Heart left ventricle (tissue), 16 donors: ENCODE measurements at regions not wholly inside any gene's neighbourhood (a gene's known extent, or its start where the extent isn't known, plus 50 kb on each side); places are given as distances from the start of the nearest gene placed in this dataset.
A peak's percentile ranks its signal among the peaks of the same experiment; 100 is the strongest.

ENCODE experiments used
- ATAC-seq, 4 donors: fragments of 200-7000 bp; cut with Tn5 transposase; one replicate each; pipeline ENCODE4 v1.9.1; 2020 to 2022; ENCODE audit warnings: moderate library complexity in 4 of 4, mild to moderate bottlenecking in 3 of 4, moderate number of reproducible peaks in 1 of 4
- DNase-seq, 5 donors: peaks; one replicate each; pipeline ENCODE4 v3.0.0-alpha.2; 2020
- H3K27ac ChIP-seq, 12 donors: fragments of 200-600 bp; sonication (generic) in 4 of 12; one replicate each; pipeline versions ENCODE4 v1.5.0 to v1.8.0; 2016 to 2022; ENCODE audit warnings: mild to moderate bottlenecking in 2 of 12
- H3K27me3 ChIP-seq, 9 donors: fragments of 200-600 bp; sonication (generic) in 2 of 9; one replicate each; pipeline versions ENCODE4 v1.5.1 to v1.8.0; 2016 to 2022; ENCODE audit warnings: mild to moderate bottlenecking in 3 of 9
- H3K36me3 ChIP-seq, 9 donors: fragments of 200-600 bp; sonication (generic) in 2 of 9; one replicate each; pipeline versions ENCODE4 v1.5.0 to v1.8.0; 2018 to 2022; ENCODE audit warnings: mild to moderate bottlenecking in 2 of 9
- H3K4me1 ChIP-seq, 12 donors: fragments of 200-600 bp; sonication (generic) in 4 of 12; one replicate each; pipeline versions ENCODE4 v1.5.0 to v1.8.0; 2016 to 2022; ENCODE audit warnings: mild to moderate bottlenecking in 3 of 12
- H3K4me3 ChIP-seq, 12 donors: fragments of 200-600 bp; sonication (generic) in 4 of 12; one replicate each; pipeline versions ENCODE4 v1.5.0 to v1.8.0; 2017 to 2022; ENCODE audit warnings: mild to moderate bottlenecking in 9 of 12, moderate library complexity in 4 of 12
- H3K9me3 ChIP-seq, 12 donors: fragments of 200-600 bp; sonication (generic) in 4 of 12; one replicate each; pipeline versions ENCODE4 v1.5.0 to v1.8.0; 2016 to 2022; ENCODE audit warnings: mild to moderate bottlenecking in 1 of 12
- CTCF ChIP-seq, 12 donors: fragments of 200-600 bp; sonication (generic) in 4 of 12; IDR thresholded peaks; one replicate each; pipeline versions ENCODE4 v1.5.0 to v1.8.0; 2018 to 2022; ENCODE audit warnings: antibody characterized with exemption in 12 of 12, mild to moderate bottlenecking in 5 of 12
- POLR2A ChIP-seq, 2 donors: fragments of 450-650 bp; IDR thresholded peaks; one replicate each; pipeline ENCODE4 v1.6.1; 2017; ENCODE audit warnings: antibody characterized with exemption in 2 of 2, mild to moderate bottlenecking in 2 of 2, moderate library complexity in 2 of 2
- WGBS, 4 donors: extraction: QIAGEN DNeasy Blood & Tissue Kit in 2 of 4; methylation state at CpG; one replicate each; pipeline versions ENCODE4 v1.1.5 to v1.1.7; 2013 to 2018; 5-methylcytosine and 5-hydroxymethylcytosine counted together
- intact Hi-C, 10 donors: fragments of 100-400 bp; cut with DNase I; formaldehyde crosslinking; loops; one replicate each; pipeline versions ENCODE4 v1.11.1 to v1.14.2; 2022
- donor health status: ischemic (EF 13 %, LVEDD 7.1; RV severe dilation, severe dysfunction).
- donor health status: healthy with polysubstance abuse.
- donor health status: DM: no; HTN: yes; CAD: no.
- donor health status: DM: no; HTN: no; CAD: no.
- donor health status: ischemic (EF 25% LVEDD 6.9; RV normal size, moderate dysfunction).
- donor health status: ischemic (EF 25% LVEDD 5.7; RV mildly dilated, moderate dysfunction).
- donor health status: healthy.
- donor health status: DM: yes; HTN: yes; CAD: no.
- donor health status: ischemic (EF 35%, LVEDD 5.7; RV mildly dilated, moderate dysfunction).
- donor health status: nonischemic (EF 11% LVEDD 7.7; RV severe dilation, severe dysfunction).
- donor health status: DM: yes; HTN: yes; CAD: no.
- donor health status: PGD.
- donor health status: ischemic (EF 29% LVEDD 5.4; RV normal size, mild dysfunction).
- donor health status: nonischemic (EF 23%, LVEDD 6.1; RV moderate dilation, normal function).

DNA sequence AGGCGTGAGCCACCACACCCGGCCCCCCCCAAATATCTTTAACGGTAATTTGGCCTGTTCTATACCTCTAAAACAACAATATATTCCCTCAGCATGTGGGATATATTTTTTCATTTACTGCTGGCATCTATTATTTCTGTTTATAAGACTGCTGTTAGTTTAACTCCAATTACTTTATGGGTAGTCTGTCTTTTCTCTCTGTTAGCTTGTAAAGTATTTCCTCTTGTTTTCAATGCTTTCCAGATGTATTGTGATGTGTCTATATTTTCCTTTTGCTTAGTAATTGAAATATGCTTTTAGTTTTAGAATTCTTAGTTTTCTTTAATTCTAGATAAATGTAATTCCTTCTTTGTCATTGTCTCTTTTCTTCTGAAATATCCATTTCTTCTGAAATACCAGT is 445.8 kb downstream of the ANKRD50 start:
- DNase-seq (no peak), ATAC-seq (no peak)
- Histone ChIP-seq H3K4me1 (peaks cover 0 to 6% (median 0%) of the 10 kb centered on the region in 12 donors), H3K9me3 (peaks cover 0 to 13% (median 4%) of the 10 kb centered on the region in 12 donors), H3K27ac (no peak overlapping the region), H3K27me3 (no peaks in the 10 kb centered on the region), H3K4me3 (no peak overlapping the region), H3K36me3 (no peaks in the 10 kb centered on the region)
- intact Hi-C loops: loop anchor here in 7 of 10 donors (10.0 kb wide), 8 partner anchors 152 to 1512 kb away; partner anchors contain the start of genes SPRY1 (in 2 of the 7) and NUDT6 (in 1 of the 7)
- TF ChIP-seq POLR2A (IDR thresholded peaks at IDR 0.05) (no peak), CTCF (IDR thresholded peaks at IDR 0.05) (no peak)
- 88 to 95% (median 92%) methylated on average over 3 of the region's 3 CpGs for WGBS, 4 donors

- Histone ChIP-seq H3K4me3 (no peak overlapping the region), H3K9me3 (peaks cover 0 to 7% (median 0%) of the 10 kb centered on the region in 12 donors), H3K27me3 (no peaks in the 10 kb centered on the region), H3K27ac (no peak overlapping the region), H3K4me1 (no peaks in the 10 kb centered on the region), H3K36me3 (no peaks in the 10 kb centered on the region)
- intact Hi-C loops: no loop called here
- TF ChIP-seq CTCF (IDR thresholded peaks at IDR 0.05) (no peak), POLR2A (IDR thresholded peaks at IDR 0.05) (no peak)
- DNase-seq (no peak), ATAC-seq (no peak)
These were observed 436.1 kb downstream of the ANKRD50 start for GRCh38 chr4:124276461-124276860.

DNA sequence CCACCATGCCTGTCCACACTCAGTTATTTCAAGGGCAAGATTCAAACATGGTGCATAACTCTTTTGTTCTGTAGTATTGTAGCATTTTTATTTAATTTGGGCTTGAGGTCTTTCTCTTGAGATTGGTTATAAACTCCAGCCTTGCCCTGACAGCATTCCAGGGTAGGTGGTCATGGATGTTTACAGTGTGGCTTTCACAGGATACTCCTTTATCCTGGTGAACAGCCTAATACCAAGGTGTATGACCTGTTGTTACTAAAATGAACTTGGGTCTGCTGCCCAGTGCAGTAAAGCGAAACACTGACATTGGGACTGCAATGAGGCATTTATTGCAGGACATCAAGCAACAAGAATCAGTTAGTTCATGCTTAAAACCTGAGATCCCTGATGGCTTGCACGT is 434.8 kb downstream of the ANKRD50 start:
- no peak for TF ChIP-seq CTCF (IDR thresholded peaks at IDR 0.05)
- no peak for TF ChIP-seq POLR2A (IDR thresholded peaks at IDR 0.05)
- H3K27ac ChIP-seq: no peak overlapping the region
- WGBS, 4 donors: 94 to 100% (median 97%) methylated on average over 2 of the region's 2 CpGs
- H3K4me1 ChIP-seq: no peaks in the 10 kb centered on the region
- no peaks in the 10 kb centered on the region for H3K27me3 ChIP-seq
- ATAC-seq (no peak), DNase-seq (no peak)
- intact Hi-C loops: no loop called here
- H3K9me3 ChIP-seq: peaks cover 0 to 7% (median 0%) of the 10 kb centered on the region in 12 donors
- H3K36me3 ChIP-seq: no peaks in the 10 kb centered on the region
- H3K4me3 ChIP-seq: no peak overlapping the region

- H3K4me1 ChIP-seq: no peaks in the 10 kb centered on the region
- WGBS, 4 donors: 62 to 78% (median 70%) methylated on average over 1 of the region's 1 CpG
- intact Hi-C loops: no loop called here
- no peaks in the 10 kb centered on the region for H3K36me3 ChIP-seq
- DNase-seq (no peak), ATAC-seq (no peak)
- H3K4me3 ChIP-seq: no peak overlapping the region
- TF ChIP-seq CTCF (IDR thresholded peaks at IDR 0.05) (no peak), POLR2A (IDR thresholded peaks at IDR 0.05) (no peak)
- peak overlapping the region in 1 of 12 donors; percentile 38 for H3K27ac ChIP-seq
- H3K27me3 ChIP-seq: no peaks in the 10 kb centered on the region
- peaks cover 0 to 5% (median 0%) of the 10 kb centered on the region in 12 donors for H3K9me3 ChIP-seq
These were observed 434.1 kb downstream of the ANKRD50 start for GRCh38 chr4:124278477-124278876.
